HEK293 (cell line): ENCODE measurements at regions not wholly inside any gene's neighbourhood (a gene's known extent, or its start where the extent isn't known, plus 50 kb on each side); places are given as distances from the start of the nearest gene placed in this dataset.

ENCODE experiments used
- CTCF ChIA-PET: fragments of 350-600 bp; formaldehyde crosslinking; extraction: SDS; loops from one replicate; lab custom pipeline; 2021; ENCODE audit warnings: antibody characterized with exemption; lab: Yijun Ruan, JAX
- POLR2A ChIA-PET: fragments of 300-600 bp; formaldehyde crosslinking; extraction: SDS; loops from one replicate; lab custom pipeline; 2020; ENCODE audit warnings: antibody characterized with exemption, inconsistent platforms; lab: Yijun Ruan, JAX
- H3K27ac ChIP-seq: fragments of 200-500 bp; sonication (Bioruptor generic); 2 replicates; pipeline ENCODE4 v1.5.1; 2014; ENCODE audit warnings: low read depth, low read length, control low read depth, inconsistent platforms; ENCODE audit errors: extremely low read depth
- H3K36me3 ChIP-seq, 2 experiments: fragments of 200-500 bp in 1 of 2; sonication (Bioruptor generic) in 1 of 2; 1 replicate in 1 of 2; 2 replicates in 1 of 2; pipeline ENCODE4 v1.5.1; 2014 to 2017; ENCODE audit warnings: inconsistent platforms in 2 of 2, low read length in 2 of 2; ENCODE audit not compliant: control insufficient read depth in 2 of 2, insufficient read depth in 1 of 2
- H3K4me1 ChIP-seq: fragments of 200-500 bp; sonication (Bioruptor generic); 2 replicates; pipeline ENCODE4 v1.5.1; 2014; ENCODE audit warnings: mild to moderate bottlenecking, low read length, inconsistent platforms; ENCODE audit not compliant: control insufficient read depth, insufficient read depth
- H3K4me3 ChIP-seq: 2 replicates; pipeline ENCODE4 v1.5.1; 2011; ENCODE audit warnings: low read depth, mild to moderate bottlenecking, control low read depth, low read length, moderate library complexity
- H3K9me3 ChIP-seq: fragments of 200-500 bp; sonication (Bioruptor generic); 2 replicates; pipeline ENCODE4 v1.5.1; 2014; ENCODE audit warnings: low read depth, low read length, inconsistent platforms; ENCODE audit not compliant: control insufficient read depth, insufficient read depth
- HOXC10 ChIP-seq: sonication (generic); formaldehyde crosslinking; IDR thresholded peaks from 2 replicates; pipeline ENCODE4 v1.8.1; 2023; ENCODE audit warnings: mild to moderate bottlenecking, missing genetic modification reagents
- KLF9 ChIP-seq: fragments of 450-650 bp; formaldehyde crosslinking; IDR thresholded peaks from 2 replicates; pipeline ENCODE4 v1.5.1; 2016; ENCODE audit warnings: missing biosample characterization, missing genetic modification characterization, low read depth
- OSR2 ChIP-seq: fragments of 450-650 bp; formaldehyde crosslinking; IDR thresholded peaks from 2 replicates; pipeline ENCODE4 v1.5.1; 2016; ENCODE audit warnings: missing biosample characterization, missing genetic modification characterization
- ZBTB17 ChIP-seq: fragments of 450-650 bp; formaldehyde crosslinking; IDR thresholded peaks from 2 replicates; pipeline ENCODE4 v1.5.1; 2016; ENCODE audit warnings: missing biosample characterization, missing genetic modification characterization
- ZFP41 ChIP-seq: fragments of 450-650 bp; formaldehyde crosslinking; IDR thresholded peaks from 2 replicates; pipeline ENCODE4 v1.5.1; 2016; ENCODE audit warnings: missing biosample characterization, missing genetic modification characterization, borderline replicate concordance
- ZFP69B ChIP-seq: fragments of 450-650 bp; formaldehyde crosslinking; IDR thresholded peaks from 2 replicates; pipeline ENCODE4 v1.5.1; 2016; ENCODE audit warnings: missing biosample characterization, missing genetic modification characterization
- ZNF16 ChIP-seq: fragments of 450-650 bp; formaldehyde crosslinking; IDR thresholded peaks from 2 replicates; pipeline ENCODE4 v1.5.1; 2016; ENCODE audit warnings: low read depth, missing biosample characterization, missing genetic modification characterization
- ZNF214 ChIP-seq: fragments of 450-650 bp; formaldehyde crosslinking; IDR thresholded peaks from 2 replicates; pipeline ENCODE4 v1.5.1; 2017; ENCODE audit warnings: missing biosample characterization, mild to moderate bottlenecking, missing genetic modification characterization, borderline replicate concordance
- ZNF221 ChIP-seq: fragments of 450-650 bp; formaldehyde crosslinking; IDR thresholded peaks from 2 replicates; pipeline ENCODE4 v1.5.1; 2017; ENCODE audit warnings: missing biosample characterization, missing genetic modification characterization, borderline replicate concordance
- ZNF416 ChIP-seq: fragments of 450-650 bp; formaldehyde crosslinking; IDR thresholded peaks from 2 replicates; pipeline ENCODE4 v1.5.1; 2016; ENCODE audit warnings: missing biosample characterization, missing genetic modification characterization
- ZNF501 ChIP-seq: fragments of 450-650 bp; formaldehyde crosslinking; IDR thresholded peaks from 2 replicates; pipeline ENCODE4 v1.5.1; 2016; ENCODE audit warnings: missing biosample characterization, missing genetic modification characterization
- ZNF624 ChIP-seq: fragments of 450-650 bp; formaldehyde crosslinking; IDR thresholded peaks from 2 replicates; pipeline ENCODE4 v1.5.1; 2017; ENCODE audit warnings: missing biosample characterization, missing genetic modification characterization
- ZNF664 ChIP-seq: fragments of 450-650 bp; formaldehyde crosslinking; IDR thresholded peaks from 2 replicates; pipeline ENCODE4 v1.5.1; 2016; ENCODE audit warnings: missing biosample characterization, missing genetic modification characterization
- ZNF670 ChIP-seq: fragments of 450-650 bp; formaldehyde crosslinking; IDR thresholded peaks from 2 replicates; pipeline ENCODE4 v1.5.1; 2016; ENCODE audit warnings: missing biosample characterization, missing genetic modification characterization, low read depth
- ZNF76 ChIP-seq: fragments of 450-650 bp; formaldehyde crosslinking; IDR thresholded peaks from 2 replicates; pipeline ENCODE4; 2016; ENCODE audit warnings: low read depth, missing biosample characterization, missing genetic modification characterization, borderline replicate concordance
- ZNF830 ChIP-seq: fragments of 450-650 bp; IDR thresholded peaks from 2 replicates; pipeline ENCODE4 v1.5.0; 2018; ENCODE audit warnings: missing biosample characterization, missing genetic modification characterization, low read depth, mild to moderate bottlenecking, moderate library complexity
- ZNF843 ChIP-seq: fragments of 450-650 bp; formaldehyde crosslinking; IDR thresholded peaks from 2 replicates; pipeline ENCODE4 v1.5.1; 2016; ENCODE audit warnings: missing biosample characterization, missing genetic modification characterization
- TF ChIP-seq, protein P1 (sequence below): fragments of 450-650 bp; formaldehyde crosslinking; IDR thresholded peaks from 2 replicates; pipeline ENCODE4 v1.5.1; 2016; ENCODE audit warnings: missing biosample characterization, missing genetic modification characterization
- TF ChIP-seq, protein P2 (sequence below): fragments of 450-650 bp; formaldehyde crosslinking; IDR thresholded peaks from 2 replicates; pipeline ENCODE4 v1.5.1; 2016; ENCODE audit warnings: missing biosample characterization, missing genetic modification characterization

DNA sequence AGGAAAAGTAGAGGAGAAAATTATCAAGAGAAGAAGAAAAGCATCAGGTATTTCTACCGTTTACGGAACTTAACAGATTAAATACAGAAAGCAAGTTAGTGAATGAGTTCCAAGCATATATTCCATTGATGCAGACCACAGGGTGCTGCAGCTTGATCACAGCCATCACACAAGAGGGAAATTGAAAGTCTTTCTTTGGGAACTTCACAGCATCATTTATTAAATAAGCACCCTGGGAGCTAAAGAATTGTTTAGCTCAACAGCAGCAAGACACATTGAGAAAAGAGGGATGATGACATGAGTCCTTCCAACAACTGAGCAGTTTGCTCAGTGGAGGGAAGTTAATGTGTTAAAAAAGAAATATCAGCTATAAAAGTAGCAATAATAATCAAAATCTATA, 69.3 kb upstream of the DYNC1I2 start:
- POLR2A ChIA-PET, result interaction anchor here (0.5 kb wide), 1 partner anchor 8 kb away, joined by 3 read pairs; no protein-coding TSS in a partner anchor
- CTCF ChIA-PET, result no interaction called here

GRCh38 chr2:171625006-171625405, 62.3 kb upstream of the DYNC1I2 start:
- H3K9me3 ChIP-seq, result no peaks in the 10 kb centered on the region
- H3K4me1 ChIP-seq, result no peaks in the 10 kb centered on the region
- no peak overlapping the region for H3K4me3 ChIP-seq
- H3K27ac ChIP-seq, result no peak overlapping the region
- CTCF ChIA-PET, result no interaction called here
- POLR2A ChIA-PET, result no interaction called here
- H3K36me3 ChIP-seq, result no peaks in the 10 kb centered on the region
- TF ChIP-seq, protein P1, sequence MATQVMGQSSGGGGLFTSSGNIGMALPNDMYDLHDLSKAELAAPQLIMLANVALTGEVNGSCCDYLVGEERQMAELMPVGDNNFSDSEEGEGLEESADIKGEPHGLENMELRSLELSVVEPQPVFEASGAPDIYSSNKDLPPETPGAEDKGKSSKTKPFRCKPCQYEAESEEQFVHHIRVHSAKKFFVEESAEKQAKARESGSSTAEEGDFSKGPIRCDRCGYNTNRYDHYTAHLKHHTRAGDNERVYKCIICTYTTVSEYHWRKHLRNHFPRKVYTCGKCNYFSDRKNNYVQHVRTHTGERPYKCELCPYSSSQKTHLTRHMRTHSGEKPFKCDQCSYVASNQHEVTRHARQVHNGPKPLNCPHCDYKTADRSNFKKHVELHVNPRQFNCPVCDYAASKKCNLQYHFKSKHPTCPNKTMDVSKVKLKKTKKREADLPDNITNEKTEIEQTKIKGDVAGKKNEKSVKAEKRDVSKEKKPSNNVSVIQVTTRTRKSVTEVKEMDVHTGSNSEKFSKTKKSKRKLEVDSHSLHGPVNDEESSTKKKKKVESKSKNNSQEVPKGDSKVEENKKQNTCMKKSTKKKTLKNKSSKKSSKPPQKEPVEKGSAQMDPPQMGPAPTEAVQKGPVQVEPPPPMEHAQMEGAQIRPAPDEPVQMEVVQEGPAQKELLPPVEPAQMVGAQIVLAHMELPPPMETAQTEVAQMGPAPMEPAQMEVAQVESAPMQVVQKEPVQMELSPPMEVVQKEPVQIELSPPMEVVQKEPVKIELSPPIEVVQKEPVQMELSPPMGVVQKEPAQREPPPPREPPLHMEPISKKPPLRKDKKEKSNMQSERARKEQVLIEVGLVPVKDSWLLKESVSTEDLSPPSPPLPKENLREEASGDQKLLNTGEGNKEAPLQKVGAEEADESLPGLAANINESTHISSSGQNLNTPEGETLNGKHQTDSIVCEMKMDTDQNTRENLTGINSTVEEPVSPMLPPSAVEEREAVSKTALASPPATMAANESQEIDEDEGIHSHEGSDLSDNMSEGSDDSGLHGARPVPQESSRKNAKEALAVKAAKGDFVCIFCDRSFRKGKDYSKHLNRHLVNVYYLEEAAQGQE (tag by site-specific recombination), result no peak
- TF ChIP-seq OSR2 (no peak), ZNF843 (tag by site-specific recombination) (no peak), HOXC10 (CRISPR knock-in tag) (no peak), KLF9 (no peak), ZNF664 (tag by site-specific recombination) (no peak), ZNF416 (tag by site-specific recombination) (no peak), ZNF76 (no peak), ZNF830 (tag by site-specific recombination) (no peak), ZNF214 (tag by site-specific recombination) (no peak), ZFP41 (no peak), ZNF670 (no peak), ZNF16 (tag by site-specific recombination) (no peak), ZNF624 (tag by site-specific recombination) (no peak), ZFP69B (no peak), ZBTB17 (no peak), ZNF501 (no peak)
- TF ChIP-seq, protein P2, sequence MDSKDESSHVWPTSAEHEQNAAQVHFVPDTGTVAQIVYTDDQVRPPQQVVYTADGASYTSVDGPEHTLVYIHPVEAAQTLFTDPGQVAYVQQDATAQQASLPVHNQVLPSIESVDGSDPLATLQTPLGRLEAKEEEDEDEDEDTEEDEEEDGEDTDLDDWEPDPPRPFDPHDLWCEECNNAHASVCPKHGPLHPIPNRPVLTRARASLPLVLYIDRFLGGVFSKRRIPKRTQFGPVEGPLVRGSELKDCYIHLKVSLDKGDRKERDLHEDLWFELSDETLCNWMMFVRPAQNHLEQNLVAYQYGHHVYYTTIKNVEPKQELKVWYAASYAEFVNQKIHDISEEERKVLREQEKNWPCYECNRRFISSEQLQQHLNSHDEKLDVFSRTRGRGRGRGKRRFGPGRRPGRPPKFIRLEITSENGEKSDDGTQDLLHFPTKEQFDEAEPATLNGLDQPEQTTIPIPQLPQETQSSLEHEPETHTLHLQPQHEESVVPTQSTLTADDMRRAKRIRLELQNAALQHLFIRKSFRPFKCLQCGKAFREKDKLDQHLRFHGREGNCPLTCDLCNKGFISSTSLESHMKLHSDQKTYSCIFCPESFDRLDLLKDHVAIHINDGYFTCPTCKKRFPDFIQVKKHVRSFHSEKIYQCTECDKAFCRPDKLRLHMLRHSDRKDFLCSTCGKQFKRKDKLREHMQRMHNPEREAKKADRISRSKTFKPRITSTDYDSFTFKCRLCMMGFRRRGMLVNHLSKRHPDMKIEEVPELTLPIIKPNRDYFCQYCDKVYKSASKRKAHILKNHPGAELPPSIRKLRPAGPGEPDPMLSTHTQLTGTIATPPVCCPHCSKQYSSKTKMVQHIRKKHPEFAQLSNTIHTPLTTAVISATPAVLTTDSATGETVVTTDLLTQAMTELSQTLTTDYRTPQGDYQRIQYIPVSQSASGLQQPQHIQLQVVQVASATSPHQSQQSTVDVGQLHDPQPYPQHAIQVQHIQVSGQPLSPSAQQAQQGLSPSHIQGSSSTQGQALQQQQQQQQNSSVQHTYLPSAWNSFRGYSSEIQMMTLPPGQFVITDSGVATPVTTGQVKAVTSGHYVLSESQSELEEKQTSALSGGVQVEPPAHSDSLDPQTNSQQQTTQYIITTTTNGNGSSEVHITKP, result no peak
- TF ChIP-seq, all 188 proteins: peak for 0

More for the DNA sequence above, 69.3 kb upstream of the DYNC1I2 start:
- Histone ChIP-seq H3K9me3 (no peaks in the 10 kb centered on the region), H3K4me3 (no peak overlapping the region), H3K4me1 (no peaks in the 10 kb centered on the region), H3K36me3 (no peaks in the 10 kb centered on the region), H3K27ac (no peak overlapping the region)
- TF ChIP-seq ZNF221 (tag by site-specific recombination), result no peak
- no peak for TF ChIP-seq ZNF830 (tag by site-specific recombination)
